ENCODE measurements at regions not wholly inside any gene's neighbourhood (a gene's known extent, or its start where the extent isn't known, plus 50 kb on each side); places are given as distances from the start of the nearest gene placed in this dataset.

GRCh38 chr6:20033697-20034407 is 178.4 kb downstream of the MBOAT1 start:
- TF ChIP-seq, protein P1, sequence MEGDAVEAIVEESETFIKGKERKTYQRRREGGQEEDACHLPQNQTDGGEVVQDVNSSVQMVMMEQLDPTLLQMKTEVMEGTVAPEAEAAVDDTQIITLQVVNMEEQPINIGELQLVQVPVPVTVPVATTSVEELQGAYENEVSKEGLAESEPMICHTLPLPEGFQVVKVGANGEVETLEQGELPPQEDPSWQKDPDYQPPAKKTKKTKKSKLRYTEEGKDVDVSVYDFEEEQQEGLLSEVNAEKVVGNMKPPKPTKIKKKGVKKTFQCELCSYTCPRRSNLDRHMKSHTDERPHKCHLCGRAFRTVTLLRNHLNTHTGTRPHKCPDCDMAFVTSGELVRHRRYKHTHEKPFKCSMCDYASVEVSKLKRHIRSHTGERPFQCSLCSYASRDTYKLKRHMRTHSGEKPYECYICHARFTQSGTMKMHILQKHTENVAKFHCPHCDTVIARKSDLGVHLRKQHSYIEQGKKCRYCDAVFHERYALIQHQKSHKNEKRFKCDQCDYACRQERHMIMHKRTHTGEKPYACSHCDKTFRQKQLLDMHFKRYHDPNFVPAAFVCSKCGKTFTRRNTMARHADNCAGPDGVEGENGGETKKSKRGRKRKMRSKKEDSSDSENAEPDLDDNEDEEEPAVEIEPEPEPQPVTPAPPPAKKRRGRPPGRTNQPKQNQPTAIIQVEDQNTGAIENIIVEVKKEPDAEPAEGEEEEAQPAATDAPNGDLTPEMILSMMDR (IDR thresholded peaks at IDR 0.05; ENCODE audit: borderline replicate concordance), result no peak
- intact Hi-C loops (cut with micrococcal nuclease), result no loop called here
- no peak overlapping the region for H3K27ac ChIP-seq (replicated peaks)
- H3K27me3 ChIP-seq (ENCODE audit: low read depth), result peaks cover 20% of the 10 kb centered on the region
- no peak overlapping the region for H3K4me3 ChIP-seq
- DNase-seq, result no peak
- peaks cover 10% of the 10 kb centered on the region for H3K4me1 ChIP-seq
- H3K36me3 ChIP-seq, result no peaks in the 10 kb centered on the region
- no peaks in the 10 kb centered on the region for H3K9me3 ChIP-seq (replicated peaks)

DNA sequence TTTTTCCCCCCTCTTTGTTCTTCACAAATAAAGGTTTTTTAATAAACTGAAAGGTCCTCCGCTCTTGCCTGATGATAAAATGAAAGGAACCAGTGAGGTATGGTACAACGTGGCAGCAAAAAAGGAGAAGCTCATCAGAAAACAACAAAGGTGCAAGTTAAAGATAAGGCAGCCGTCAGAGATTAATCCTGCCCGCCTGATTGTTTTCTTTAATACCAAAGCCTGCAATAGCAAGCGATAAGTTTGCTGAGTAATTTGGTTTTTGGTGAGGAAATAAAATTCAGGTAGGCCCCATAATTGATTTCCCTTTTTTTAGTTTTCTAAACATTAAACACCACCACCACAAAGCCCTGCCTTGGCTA is 177.9 kb downstream of the MBOAT1 start:
- peaks cover 10% of the 10 kb centered on the region for H3K4me1 ChIP-seq
- TF ChIP-seq, protein P1 (IDR thresholded peaks at IDR 0.05; ENCODE audit: borderline replicate concordance), result no peak
- no peak overlapping the region for H3K4me3 ChIP-seq
- H3K27me3 ChIP-seq (ENCODE audit: low read depth), result peaks cover 20% of the 10 kb centered on the region
- no peaks in the 10 kb centered on the region for H3K36me3 ChIP-seq
- intact Hi-C loops (cut with micrococcal nuclease), result no loop called here
- no peaks in the 10 kb centered on the region for H3K9me3 ChIP-seq (replicated peaks)
- no peak overlapping the region for H3K27ac ChIP-seq (replicated peaks)
- no peak for DNase-seq

DNA sequence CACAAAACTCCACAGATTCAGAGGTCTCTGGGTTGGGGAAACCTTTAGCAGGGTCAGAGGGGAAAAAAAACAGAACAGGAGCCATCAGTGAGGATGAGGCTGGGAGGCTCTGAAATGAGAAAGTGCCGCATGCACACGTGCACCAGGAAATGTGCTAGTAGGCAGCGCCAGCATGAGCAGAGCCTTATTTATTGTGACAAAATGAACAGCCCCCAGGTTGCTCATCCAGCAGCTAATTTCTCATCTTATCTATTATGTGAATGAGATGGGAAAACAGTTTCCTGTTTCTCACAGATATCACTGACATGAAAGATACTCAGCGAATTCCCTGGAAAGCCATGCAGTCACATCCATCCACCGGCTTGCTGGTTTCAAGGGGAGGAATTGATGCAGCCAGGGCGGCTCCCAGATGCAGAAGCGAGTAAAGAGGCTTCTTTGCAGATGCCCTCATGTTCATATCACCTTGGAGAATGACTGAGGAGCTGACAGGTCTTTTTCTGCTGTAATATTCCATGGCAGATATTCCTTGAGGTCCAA is 176.1 kb downstream of the MBOAT1 start:
- no peak overlapping the region for H3K4me3 ChIP-seq
- H3K27ac ChIP-seq (replicated peaks), result no peak overlapping the region
- H3K4me1 ChIP-seq, result no peaks in the 10 kb centered on the region
- TF ChIP-seq, protein P1 (IDR thresholded peaks at IDR 0.05; ENCODE audit: borderline replicate concordance), result no peak
- no peak for DNase-seq
- H3K9me3 ChIP-seq (replicated peaks), result no peaks in the 10 kb centered on the region
- no peaks in the 10 kb centered on the region for H3K36me3 ChIP-seq
- H3K27me3 ChIP-seq (ENCODE audit: low read depth), result peaks cover 16% of the 10 kb centered on the region
- intact Hi-C loops (cut with micrococcal nuclease), result no loop called here

GRCh38 chr6:20038410-20039204 is 173.7 kb downstream of the MBOAT1 start:
- no peak for DNase-seq
- Histone ChIP-seq H3K27me3 (ENCODE audit: low read depth) (no peaks in the 10 kb centered on the region), H3K27ac (replicated peaks) (no peak overlapping the region), H3K9me3 (replicated peaks) (no peaks in the 10 kb centered on the region), H3K36me3 (no peaks in the 10 kb centered on the region), H3K4me1 (no peaks in the 10 kb centered on the region), H3K4me3 (no peak overlapping the region)
- TF ChIP-seq, protein P1 (IDR thresholded peaks at IDR 0.05; ENCODE audit: borderline replicate concordance), result no peak
- intact Hi-C loops (cut with micrococcal nuclease), result no loop called here

DNA sequence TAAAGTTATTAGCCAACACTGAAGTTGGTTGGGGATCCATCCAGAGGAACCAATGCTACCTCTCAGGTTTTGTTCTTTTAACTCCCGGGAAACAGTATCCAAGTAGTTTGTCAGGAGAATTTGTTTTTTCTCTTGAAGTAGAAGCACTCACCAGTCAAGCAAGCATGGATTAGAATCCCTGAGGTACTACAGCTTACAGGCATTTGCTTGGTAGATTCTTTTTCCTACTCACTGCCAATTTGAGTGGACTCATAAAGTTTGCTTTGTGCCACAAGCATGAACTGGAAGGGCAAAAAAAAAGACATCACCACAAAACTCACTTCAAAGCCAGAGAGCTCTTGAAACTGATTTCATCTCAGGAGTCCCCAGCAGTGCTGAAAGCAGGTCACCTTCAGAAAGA is 167.4 kb downstream of the MBOAT1 start:
- intact Hi-C loops (cut with micrococcal nuclease), result no loop called here
- TF ChIP-seq, protein P1 (IDR thresholded peaks at IDR 0.05; ENCODE audit: borderline replicate concordance), result no peak
- Histone ChIP-seq H3K9me3 (replicated peaks) (no peaks in the 10 kb centered on the region), H3K36me3 (no peaks in the 10 kb centered on the region), H3K27ac (replicated peaks) (no peak overlapping the region), H3K4me3 (no peak overlapping the region), H3K4me1 (no peaks in the 10 kb centered on the region), H3K27me3 (ENCODE audit: low read depth) (no peaks in the 10 kb centered on the region)
- no peak for DNase-seq
